GM12878 (cell line): ENCODE measurements at regions not wholly inside any gene's neighbourhood (a gene's known extent, or its start where the extent isn't known, plus 50 kb on each side); places are given as distances from the start of the nearest gene placed in this dataset.

ENCODE experiments used
- ATAC-seq: fragments of 200-7000 bp; cut with Tn5 transposase; 3 replicates; pipeline ENCODE4 v1.9.1; 2020; ENCODE audit warnings: mild to moderate bottlenecking, moderate library complexity
- BruUV-seq: library from RNA; stranded (reverse); fragments of 400-500 nt; replicated peaks from 2 replicates; lab custom pipeline; 2021; lab: Mats Ljungman, UMichigan
- CTCF ChIA-PET: fragments of 300-600 bp; sonication (Branson Sonifier 250); formaldehyde crosslinking; extraction: SDS; loops from one replicate; lab custom pipeline; 2021; ENCODE audit warnings: inconsistent platforms; lab: Yijun Ruan, JAX
- POLR2A ChIA-PET: fragments of 350-600 bp; formaldehyde crosslinking; extraction: SDS; loops from one replicate; lab custom pipeline; 2021; ENCODE audit warnings: inconsistent platforms; lab: Charles Lee
- RAD21 ChIA-PET: fragments of 300-600 bp; sonication (Branson Sonifier 250); formaldehyde crosslinking; loops from one replicate; lab custom pipeline; 2023; ENCODE audit warnings: antibody characterized with exemption; ENCODE audit not compliant: unreplicated experiment; lab: Charles Lee
- SMC1A ChIA-PET: fragments of 300-600 bp; sonication (Branson Sonifier 250); formaldehyde crosslinking; loops from one replicate; lab custom pipeline; 2023; ENCODE audit not compliant: unreplicated experiment, uncharacterized antibody; lab: Charles Lee
- DNase-seq: peaks from one replicate; pipeline ENCODE4 v3.0.0-alpha.2; 2011; ENCODE audit warnings: low read depth, low spot score
- FAIRE-seq: peaks from 3 replicates; lab custom pipeline; 2011; peaks lifted over from hg19 to GRCh38; lab: Jason Lieb, UNC
- H2AFZ ChIP-seq: 2 replicates; pipeline ENCODE4 v1.6.0; 2011; ENCODE audit warnings: low read depth, low read length, control low read depth; ENCODE audit not compliant: control insufficient read depth
- H3K27ac ChIP-seq: 2 replicates; pipeline ENCODE4 v1.5.1; 2011; ENCODE audit warnings: control low read depth; ENCODE audit not compliant: control insufficient read depth, insufficient read depth
- H3K27me3 ChIP-seq, 2 experiments: replicated peaks in 1 of 2; 2 replicates each; pipeline versions ENCODE4 v1.6.0 to v1.6.1; 2011; ENCODE audit warnings: low read length in 1 of 2; ENCODE audit not compliant: control insufficient read depth in 2 of 2, insufficient read depth in 2 of 2
- H3K36me3 ChIP-seq, 2 experiments: 2 replicates each; pipeline ENCODE4 v1.5.1; 2011; ENCODE audit warnings: low read length in 1 of 2; ENCODE audit not compliant: control insufficient read depth in 2 of 2, insufficient read depth in 2 of 2
- H3K4me1 ChIP-seq: 2 replicates; pipeline ENCODE4 v1.6.1; 2011; ENCODE audit warnings: mild to moderate bottlenecking, low read length, moderate library complexity, mixed read lengths; ENCODE audit not compliant: control insufficient read depth, insufficient read depth
- H3K4me2 ChIP-seq: 2 replicates; pipeline ENCODE4 v1.6.0; 2011; ENCODE audit warnings: control low read depth; ENCODE audit not compliant: control insufficient read depth, insufficient read depth
- H3K4me3 ChIP-seq: fragments of 200-600 bp; sonication (generic); 2 replicates; pipeline ENCODE4 v1.5.1; 2016
- H3K79me2 ChIP-seq: 2 replicates; pipeline ENCODE4 v1.6.0; 2011; ENCODE audit warnings: low read length; ENCODE audit not compliant: control insufficient read depth, insufficient read depth
- H3K9ac ChIP-seq: 2 replicates; pipeline ENCODE4 v1.8.0; 2011; ENCODE audit warnings: low read length, control low read depth, mixed read lengths; ENCODE audit not compliant: control insufficient read depth, insufficient read depth
- H3K9me3 ChIP-seq: replicated peaks from 3 replicates; pipeline ENCODE4 v1.5.1; 2011; ENCODE audit warnings: mild to moderate bottlenecking, low read length; ENCODE audit not compliant: control insufficient read depth, insufficient read depth
- H4K20me1 ChIP-seq: 2 replicates; pipeline ENCODE4 v1.6.0; 2011; ENCODE audit not compliant: control insufficient read depth, insufficient read depth
- CEBPZ ChIP-seq: fragments of 150-350 bp; IDR thresholded peaks from 2 replicates; pipeline ENCODE4 v1.6.1; 2016; ENCODE audit warnings: low read depth, low read length
- FOS ChIP-seq: IDR thresholded peaks from 3 replicates; pipeline ENCODE4 v1.6.1; 2011; ENCODE audit warnings: borderline replicate concordance; ENCODE audit not compliant: insufficient read length; ENCODE audit errors: extremely low read depth
- HSF1 ChIP-seq: fragments of 150-350 bp; IDR thresholded peaks from 2 replicates; pipeline ENCODE4 v1.6.1; 2014; ENCODE audit warnings: mild to moderate bottlenecking, low read depth, low read length
- RAD21 ChIP-seq: IDR thresholded peaks from 2 replicates; pipeline ENCODE4 v1.6.1; 2011; ENCODE audit warnings: mild to moderate bottlenecking, low read depth, low read length, moderate library complexity; ENCODE audit not compliant: insufficient read depth
- ZBTB11 ChIP-seq: fragments of 450-650 bp; formaldehyde crosslinking; IDR thresholded peaks from 2 replicates; pipeline ENCODE4 v1.5.0; 2022; ENCODE audit warnings: mild to moderate bottlenecking, missing genetic modification characterization
- WGBS: methylation state at CpG from one replicate; pipeline ENCODE4 v1.1.6; 2016; ENCODE audit warnings: low lambda C conversion rate; ENCODE audit not compliant: insufficient replicate concordance, insufficient coverage; ENCODE audit errors: missing lambda C conversion rate; 5-methylcytosine and 5-hydroxymethylcytosine counted together
- in situ Hi-C: fragments of 300-500 bp; cut with MboI; formaldehyde crosslinking; loops from 9 replicates; pipeline ENCODE4 v1.14.3; 2018; ENCODE audit warnings: mixed read lengths
- intact Hi-C: fragments of 100-400 bp; cut with micrococcal nuclease; formaldehyde crosslinking; loops from one replicate; pipeline ENCODE4 v1.14.2; 2022; ENCODE audit not compliant: unreplicated experiment
- TF ChIP-seq, protein P1 (sequence below): fragments of 450-650 bp; IDR thresholded peaks from 2 replicates; pipeline ENCODE4 v1.6.1; 2017; ENCODE audit warnings: low read depth, mild to moderate bottlenecking, moderate library complexity
- TF ChIP-seq, protein P2 (sequence below): IDR thresholded peaks from 2 replicates; pipeline ENCODE4 v1.6.1; 2011; ENCODE audit warnings: mild to moderate bottlenecking, low read depth, low read length, moderate library complexity; ENCODE audit not compliant: insufficient replicate concordance

DNA sequence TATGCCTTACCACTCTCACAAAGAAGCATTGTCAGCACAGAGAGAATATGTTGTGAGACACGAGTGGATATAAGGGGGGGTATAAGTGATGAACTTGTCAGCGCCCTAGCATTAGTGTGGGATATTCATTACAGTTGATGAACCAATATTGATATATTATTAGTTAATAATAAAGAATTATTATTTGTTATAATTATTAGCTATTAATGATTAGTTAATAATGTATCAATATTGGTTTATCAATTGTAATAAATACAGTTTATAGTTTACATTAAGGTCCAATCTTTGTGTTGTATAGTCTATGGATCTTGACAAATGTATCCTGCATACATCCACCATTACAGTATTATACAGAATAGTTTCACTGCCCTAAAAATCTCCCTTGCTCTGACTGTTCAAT is 120.2 kb upstream of the NCAM2 start (continued):
- TF ChIP-seq CEBPZ (no peak), HSF1 (no peak), FOS (no peak)
- TF ChIP-seq, all 136 proteins: peak for 0

- H3K9ac ChIP-seq = no peak overlapping the region
- H3K27me3 ChIP-seq = no peaks in the 10 kb centered on the region
- DNase-seq (no peak), ATAC-seq (no peak), FAIRE-seq (no peak)
- ChIA-PET CTCF (no interaction called here), RAD21 (no interaction called here), SMC1A (no interaction called here), POLR2A (no interaction called here)
- intact Hi-C loops (no loop called here), in situ Hi-C loops (no loop called here)
- no peaks in the 10 kb centered on the region for H3K36me3 ChIP-seq
- no peak overlapping the region for H3K27ac ChIP-seq
- H3K79me2 ChIP-seq = no peaks in the 10 kb centered on the region
- H3K4me2 ChIP-seq = no peak overlapping the region
- H4K20me1 ChIP-seq = no peaks in the 10 kb centered on the region
- H3K4me1 ChIP-seq = no peaks in the 10 kb centered on the region
- H3K4me3 ChIP-seq = no peak overlapping the region
- H3K9me3 ChIP-seq = no peaks in the 10 kb centered on the region; the same call in 2 of the 3 replicates
- 8% methylated on average over 9 of the region's 9 CpGs for whole genome bisulfite sequencing
- BruUV-seq = no TSS peak
- no peak overlapping the region for H2AFZ ChIP-seq
- TF ChIP-seq RAD21 (peak; percentile 23; the same call in 1 of the 2 replicates), ZBTB11 (CRISPR knock-in tag) (no peak)
- TF ChIP-seq, protein P1, sequence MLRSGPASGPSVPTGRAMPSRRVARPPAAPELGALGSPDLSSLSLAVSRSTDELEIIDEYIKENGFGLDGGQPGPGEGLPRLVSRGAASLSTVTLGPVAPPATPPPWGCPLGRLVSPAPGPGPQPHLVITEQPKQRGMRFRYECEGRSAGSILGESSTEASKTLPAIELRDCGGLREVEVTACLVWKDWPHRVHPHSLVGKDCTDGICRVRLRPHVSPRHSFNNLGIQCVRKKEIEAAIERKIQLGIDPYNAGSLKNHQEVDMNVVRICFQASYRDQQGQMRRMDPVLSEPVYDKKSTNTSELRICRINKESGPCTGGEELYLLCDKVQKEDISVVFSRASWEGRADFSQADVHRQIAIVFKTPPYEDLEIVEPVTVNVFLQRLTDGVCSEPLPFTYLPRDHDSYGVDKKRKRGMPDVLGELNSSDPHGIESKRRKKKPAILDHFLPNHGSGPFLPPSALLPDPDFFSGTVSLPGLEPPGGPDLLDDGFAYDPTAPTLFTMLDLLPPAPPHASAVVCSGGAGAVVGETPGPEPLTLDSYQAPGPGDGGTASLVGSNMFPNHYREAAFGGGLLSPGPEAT = no peak
- TF ChIP-seq, protein P2, sequence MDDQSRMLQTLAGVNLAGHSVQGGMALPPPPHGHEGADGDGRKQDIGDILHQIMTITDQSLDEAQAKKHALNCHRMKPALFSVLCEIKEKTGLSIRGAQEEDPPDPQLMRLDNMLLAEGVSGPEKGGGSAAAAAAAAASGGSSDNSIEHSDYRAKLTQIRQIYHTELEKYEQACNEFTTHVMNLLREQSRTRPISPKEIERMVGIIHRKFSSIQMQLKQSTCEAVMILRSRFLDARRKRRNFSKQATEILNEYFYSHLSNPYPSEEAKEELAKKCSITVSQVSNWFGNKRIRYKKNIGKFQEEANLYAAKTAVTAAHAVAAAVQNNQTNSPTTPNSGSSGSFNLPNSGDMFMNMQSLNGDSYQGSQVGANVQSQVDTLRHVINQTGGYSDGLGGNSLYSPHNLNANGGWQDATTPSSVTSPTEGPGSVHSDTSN = no peak
These were observed 115.5 kb upstream of the NCAM2 start for GRCh38 chr21:20882462-20883407.
